GM10266 (cell line): ENCODE measurements at regions not wholly inside any gene's neighbourhood (a gene's known extent, or its start where the extent isn't known, plus 50 kb on each side); places are given as distances from the start of the nearest gene placed in this dataset.

Source experiments
- DNase-seq: peaks from one replicate; pipeline ENCODE4 v3.0.0; 2012; ENCODE audit errors: extremely low spot score
- CTCF ChIP-seq: IDR thresholded peaks from 2 replicates; pipeline ENCODE4 v1.5.1; 2012; ENCODE audit warnings: mild to moderate bottlenecking, low read depth; ENCODE audit not compliant: control insufficient read depth, insufficient read depth; ENCODE audit errors: missing control alignments

- TF ChIP-seq CTCF, result no peak
- no peak for DNase-seq
Observed at GRCh38 chr10:88172159-88172558, 308.7 kb downstream of the PTEN start.

GRCh38 chr10:88174391-88174790 lies 311.0 kb downstream of the PTEN start:
- no peak for DNase-seq
- TF ChIP-seq CTCF, result no peak

DNA sequence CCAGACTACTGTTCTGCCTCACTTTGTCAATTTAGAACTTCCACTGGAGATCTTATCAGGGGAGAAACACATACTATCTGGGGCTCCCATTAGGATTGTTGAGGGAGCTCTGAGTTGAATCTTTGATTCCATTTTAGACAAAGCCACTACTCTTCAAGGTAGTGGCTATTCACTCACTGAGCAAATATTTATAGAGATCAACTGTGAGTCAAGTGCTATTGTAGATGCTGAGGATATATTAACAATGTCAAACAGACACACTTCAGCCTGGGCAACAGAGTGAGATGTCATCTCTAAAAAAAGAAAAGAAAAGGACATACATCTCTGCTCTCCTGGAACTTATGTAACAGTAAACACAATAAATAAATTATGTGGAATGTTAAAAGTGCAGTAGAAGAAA lies 315.3 kb downstream of the PTEN start:
- no peak for TF ChIP-seq CTCF
- no peak for DNase-seq

GRCh38 chr10:88179831-88180230 lies 316.4 kb downstream of the PTEN start:
- no peak for DNase-seq
- no peak for TF ChIP-seq CTCF

GRCh38 chr10:88181902-88182600 lies 318.6 kb downstream of the PTEN start:
- no peak for TF ChIP-seq CTCF
- no peak for DNase-seq

- no peak for DNase-seq
- no peak for TF ChIP-seq CTCF
Observed at GRCh38 chr10:88182601-88182930, 319.1 kb downstream of the PTEN start.

DNA sequence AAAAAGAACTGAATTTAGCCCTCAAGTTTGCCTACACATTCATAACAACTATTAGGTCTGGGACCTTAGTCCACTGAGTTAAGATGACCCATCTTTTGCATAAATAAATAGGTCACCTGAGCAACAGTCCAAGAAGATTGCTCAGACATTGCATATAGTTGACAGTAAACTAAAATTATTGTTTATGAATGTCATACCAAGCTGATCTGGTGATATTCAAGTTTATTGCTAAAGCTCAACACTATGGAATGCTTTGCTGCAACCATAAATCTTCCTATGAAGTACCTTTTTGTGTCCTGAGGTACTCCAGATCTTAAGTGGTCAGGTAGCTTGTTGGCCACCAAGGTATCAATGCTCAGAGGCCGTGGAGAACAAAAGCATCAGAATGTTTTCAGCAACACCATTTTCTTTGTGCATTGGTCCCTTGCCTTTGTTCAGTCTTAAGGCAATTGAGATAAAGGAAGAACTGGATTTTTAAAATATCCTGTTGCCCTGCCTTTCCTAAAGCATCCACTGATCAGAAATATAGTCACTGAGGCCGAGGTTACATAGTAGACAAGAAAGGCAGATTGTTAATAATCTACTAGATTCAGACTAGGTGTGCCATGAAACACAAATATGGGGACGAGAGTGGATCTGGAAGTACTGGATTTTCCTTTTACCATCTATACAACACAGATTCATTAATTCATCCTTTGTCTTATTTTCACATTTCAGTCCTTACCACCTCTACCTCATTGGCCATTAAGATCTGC lies 321.3 kb downstream of the PTEN start:
- TF ChIP-seq CTCF, result no peak
- no peak for DNase-seq
